Endothelial cell of umbilical vein (primary cell): ENCODE measurements at regions not wholly inside any gene's neighbourhood (a gene's known extent, or its start where the extent isn't known, plus 50 kb on each side); places are given as distances from the start of the nearest gene placed in this dataset.

Source experiments
- BruUV-seq: library from RNA; stranded (reverse); fragments of 400-500 nt; replicated peaks from 2 replicates; lab custom pipeline; 2021; lab: Mats Ljungman, UMichigan
- CTCF ChIA-PET: fragments of 300-600, 350-600 bp; sonication (Branson Sonifier 250); formaldehyde crosslinking; loops from one replicate; lab custom pipeline; 2021; ENCODE audit warnings: antibody characterized with exemption, inconsistent platforms; lab: Charles Lee
- POLR2A ChIA-PET: fragments of 300-600, 350-600 bp; sonication (Branson Sonifier 250); formaldehyde crosslinking; loops from one replicate; lab custom pipeline; 2021; ENCODE audit warnings: antibody characterized with exemption, inconsistent platforms; lab: Charles Lee
- DNase-seq: peaks from one replicate; pipeline ENCODE4 v3.0.0-alpha.2; 2011; ENCODE audit warnings: low read depth, low spot score
- FAIRE-seq: peaks from 2 replicates; lab custom pipeline; 2011; peaks lifted over from hg19 to GRCh38; lab: Jason Lieb, UNC
- H2AFZ ChIP-seq: 2 replicates; pipeline ENCODE4 v1.6.0; 2012; ENCODE audit warnings: low read depth, low read length, control low read depth, inconsistent platforms
- H3K27ac ChIP-seq: 2 replicates; pipeline ENCODE4 v1.5.1; 2011; ENCODE audit warnings: low read depth, mild to moderate bottlenecking, control low read depth, low read length, moderate library complexity; ENCODE audit not compliant: insufficient read depth
- H3K27me3 ChIP-seq, 2 experiments: 2 replicates each; pipeline versions ENCODE4 v1.6.0 to v1.6.1; 2011; ENCODE audit warnings: low read length in 2 of 2, mixed read lengths in 1 of 2; ENCODE audit not compliant: control insufficient read depth in 2 of 2, insufficient read depth in 2 of 2
- H3K36me3 ChIP-seq, 2 experiments: 2 replicates in 1 of 2; 3 replicates in 1 of 2; pipeline ENCODE4 v1.5.1; 2011; ENCODE audit warnings: low read length in 2 of 2, mild to moderate bottlenecking in 1 of 2, moderate library complexity in 1 of 2; ENCODE audit not compliant: control insufficient read depth in 2 of 2, insufficient read depth in 2 of 2; ENCODE audit errors: extremely low read depth in 1 of 2
- H3K4me1 ChIP-seq: 3 replicates; pipeline ENCODE4 v1.5.1; 2011; ENCODE audit warnings: mild to moderate bottlenecking, low read length; ENCODE audit not compliant: control insufficient read depth, insufficient read depth; ENCODE audit errors: extremely low read depth
- H3K4me2 ChIP-seq: 2 replicates; pipeline ENCODE4 v1.6.1; 2011; ENCODE audit warnings: low read length, control low read depth, mixed read lengths; ENCODE audit not compliant: insufficient read depth
- H3K4me3 ChIP-seq, 3 experiments: fragments of 200-600 bp in 1 of 3; sonication (generic), shearing (Covaris generic) in 1 of 3; replicated peaks in 1 of 3; 2 replicates each; pipeline ENCODE4 v1.5.1; 2011 to 2016; ENCODE audit warnings: control low read depth in 3 of 3, low read length in 3 of 3, mild to moderate bottlenecking in 2 of 3, inconsistent platforms in 1 of 3, low read depth in 1 of 3, moderate library complexity in 1 of 3; ENCODE audit not compliant: insufficient read depth in 1 of 3
- H3K79me2 ChIP-seq: 2 replicates; pipeline ENCODE4 v1.6.0; 2012; ENCODE audit warnings: low read length, inconsistent platforms; ENCODE audit not compliant: control insufficient read depth, insufficient read depth
- H3K9ac ChIP-seq: replicated peaks from 2 replicates; pipeline ENCODE3; 2011; ENCODE audit warnings: low read length, control low read depth; ENCODE audit not compliant: insufficient read depth; ENCODE audit errors: extremely low read depth
- H3K9me1 ChIP-seq: replicated peaks from 3 replicates; pipeline ENCODE4 v1.6.0; 2011; ENCODE audit warnings: mild to moderate bottlenecking, low read length; ENCODE audit not compliant: control insufficient read depth, insufficient read depth; ENCODE audit errors: extremely low read depth
- H3K9me3 ChIP-seq: replicated peaks from 2 replicates; pipeline ENCODE4 v1.5.1; 2012; ENCODE audit warnings: low read length, inconsistent platforms; ENCODE audit not compliant: control insufficient read depth, insufficient read depth
- H4K20me1 ChIP-seq: replicated peaks from 2 replicates; pipeline ENCODE3; 2011; ENCODE audit warnings: mild to moderate bottlenecking, low read length; ENCODE audit not compliant: control insufficient read depth, insufficient read depth; ENCODE audit errors: extremely low read depth
- EZH2 ChIP-seq: IDR thresholded peaks from 2 replicates; pipeline ENCODE4 v1.6.1; 2012; ENCODE audit warnings: borderline replicate concordance, low read depth, mild to moderate bottlenecking, moderate library complexity, low read length, inconsistent platforms; ENCODE audit not compliant: severe bottlenecking
- FOS ChIP-seq: IDR thresholded peaks from 2 replicates; pipeline ENCODE4 v1.6.1; 2011; ENCODE audit warnings: mild to moderate bottlenecking, low read length, moderate library complexity, borderline replicate concordance; ENCODE audit not compliant: insufficient read depth
- GATA2 ChIP-seq: IDR thresholded peaks from 2 replicates; pipeline ENCODE4 v1.7.0; 2011; ENCODE audit warnings: low read depth, mild to moderate bottlenecking, moderate library complexity, mixed read lengths, low read length; ENCODE audit not compliant: insufficient read length, insufficient read depth
- JUN ChIP-seq: IDR thresholded peaks from 2 replicates; pipeline ENCODE4 v1.6.1; 2011; ENCODE audit warnings: borderline replicate concordance, low read depth; ENCODE audit not compliant: insufficient read length, insufficient read depth
- MYC ChIP-seq: IDR thresholded peaks from one replicate; pipeline ENCODE4 v1.6.1; 2011; ENCODE audit warnings: mild to moderate bottlenecking, low read depth, low read length
- POLR2A ChIP-seq: IDR thresholded peaks from 2 replicates; pipeline ENCODE4 v1.6.1; 2012; ENCODE audit warnings: low read depth, mild to moderate bottlenecking, control low read depth, low read length
- POLR2AphosphoS5 ChIP-seq: IDR thresholded peaks from 2 replicates; pipeline ENCODE4 v1.6.1; 2012; ENCODE audit warnings: low read depth, mild to moderate bottlenecking, control low read depth, low read length, moderate library complexity; ENCODE audit not compliant: insufficient read depth
- dilution Hi-C: fragments of 300-500 bp; cut with MboI; formaldehyde crosslinking; loops from one replicate; pipeline ENCODE4 v1.15.0; 2019; ENCODE audit warnings: low sequenced_read_pairs; ENCODE audit not compliant: extremely low pct_ligation_motif_present
- intact Hi-C: fragments of 100-400 bp; cut with micrococcal nuclease; formaldehyde crosslinking; loops from one replicate; pipeline ENCODE4 v1.10.0; 2022
- TF ChIP-seq, protein P1 (sequence below): IDR thresholded peaks from 2 replicates; pipeline ENCODE4 v1.6.1; 2011; ENCODE audit not compliant: insufficient read depth, insufficient read length
- TF ChIP-seq, protein P2 (sequence below), 2 donors: IDR thresholded peaks; 1 replicate in 1 of 2; 2 replicates in 1 of 2; pipeline ENCODE4 v1.5.1; 2011; ENCODE audit warnings: low read length in 2 of 2, mild to moderate bottlenecking in 2 of 2, moderate library complexity in 2 of 2, control low read depth in 1 of 2, inconsistent platforms in 1 of 2, low read depth in 1 of 2; ENCODE audit not compliant: insufficient read depth in 1 of 2; ENCODE audit errors: extremely low read depth in 1 of 2

DNA sequence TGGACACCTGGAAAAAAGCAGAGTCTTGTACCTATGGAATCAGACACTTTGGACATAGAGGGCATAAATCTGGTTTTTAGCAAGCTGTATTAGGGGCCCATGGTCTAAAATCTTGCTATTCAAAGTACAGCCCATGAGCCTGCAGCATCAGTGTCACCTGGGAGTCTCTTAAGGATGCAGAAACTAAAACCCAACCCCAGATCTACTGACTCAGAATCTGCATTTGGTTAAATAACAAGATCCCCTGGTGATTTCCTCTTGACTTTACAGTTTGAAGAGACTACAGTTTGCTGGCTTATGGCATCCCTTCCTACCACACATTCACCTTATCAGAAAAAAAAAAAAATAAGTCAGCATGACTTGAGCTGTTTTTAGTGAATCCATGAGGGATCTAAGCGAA lies 74.9 kb upstream of the NR2F2 start:
- H3K9me1 ChIP-seq, result no peaks in the 10 kb centered on the region
- H3K27me3 ChIP-seq, result no peaks in the 10 kb centered on the region
- dilution Hi-C loops, result no loop called here
- no peak for TF ChIP-seq JUN
- no peak for TF ChIP-seq POLR2A
- no peak for TF ChIP-seq POLR2AphosphoS5
- no peak for TF ChIP-seq MYC
- no peak for TF ChIP-seq EZH2
- no peak for TF ChIP-seq FOS
- TF ChIP-seq, protein P1, sequence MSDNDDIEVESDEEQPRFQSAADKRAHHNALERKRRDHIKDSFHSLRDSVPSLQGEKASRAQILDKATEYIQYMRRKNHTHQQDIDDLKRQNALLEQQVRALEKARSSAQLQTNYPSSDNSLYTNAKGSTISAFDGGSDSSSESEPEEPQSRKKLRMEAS, result no peak
- no peak for TF ChIP-seq GATA2
- TF ChIP-seq, protein P2, sequence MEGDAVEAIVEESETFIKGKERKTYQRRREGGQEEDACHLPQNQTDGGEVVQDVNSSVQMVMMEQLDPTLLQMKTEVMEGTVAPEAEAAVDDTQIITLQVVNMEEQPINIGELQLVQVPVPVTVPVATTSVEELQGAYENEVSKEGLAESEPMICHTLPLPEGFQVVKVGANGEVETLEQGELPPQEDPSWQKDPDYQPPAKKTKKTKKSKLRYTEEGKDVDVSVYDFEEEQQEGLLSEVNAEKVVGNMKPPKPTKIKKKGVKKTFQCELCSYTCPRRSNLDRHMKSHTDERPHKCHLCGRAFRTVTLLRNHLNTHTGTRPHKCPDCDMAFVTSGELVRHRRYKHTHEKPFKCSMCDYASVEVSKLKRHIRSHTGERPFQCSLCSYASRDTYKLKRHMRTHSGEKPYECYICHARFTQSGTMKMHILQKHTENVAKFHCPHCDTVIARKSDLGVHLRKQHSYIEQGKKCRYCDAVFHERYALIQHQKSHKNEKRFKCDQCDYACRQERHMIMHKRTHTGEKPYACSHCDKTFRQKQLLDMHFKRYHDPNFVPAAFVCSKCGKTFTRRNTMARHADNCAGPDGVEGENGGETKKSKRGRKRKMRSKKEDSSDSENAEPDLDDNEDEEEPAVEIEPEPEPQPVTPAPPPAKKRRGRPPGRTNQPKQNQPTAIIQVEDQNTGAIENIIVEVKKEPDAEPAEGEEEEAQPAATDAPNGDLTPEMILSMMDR (IDR thresholded peaks at IDR 0.05; ENCODE audit: extremely low read depth in 1 of 2, insufficient read depth in 1 of 2, low read depth in 1 of 2, low read length in 2 of 2), result no peak
- intact Hi-C loops, result no loop called here
- FAIRE-seq, result no peak
- POLR2A ChIA-PET, result no interaction called here
- H3K27ac ChIP-seq, result no peak overlapping the region
- no peaks in the 10 kb centered on the region for H3K4me1 ChIP-seq
- H3K36me3 ChIP-seq, result peaks cover 0 to 2% of the 10 kb centered on the region in 2 experiments
- no peaks in the 10 kb centered on the region for H3K79me2 ChIP-seq
- DNase-seq, result no peak
- H3K4me2 ChIP-seq, result no peak overlapping the region
- H4K20me1 ChIP-seq, result no peaks in the 10 kb centered on the region
- H3K4me3 ChIP-seq, result no peak overlapping the region
- BruUV-seq, result no TSS peak
- no peaks in the 10 kb centered on the region for H3K9me3 ChIP-seq
- no peak overlapping the region for H2AFZ ChIP-seq
- H3K9ac ChIP-seq, result no peak overlapping the region
- CTCF ChIA-PET, result no interaction called here
